ENCODE measurements at regions not wholly inside any gene's neighbourhood (a gene's known extent, or its start where the extent isn't known, plus 50 kb on each side); places are given as distances from the start of the nearest gene placed in this dataset.

GRCh38 chr3:72126441-72127223 is 341.7 kb upstream of the PROK2 start:
- Histone ChIP-seq H3K27ac (ENCODE audit: insufficient read depth, low read depth, low read length) (no peak overlapping the region), H3K9ac (replicated peaks; ENCODE audit: extremely low read depth, insufficient read depth, low read length) (no peak overlapping the region), H3K4me3 (replicated peaks in 1 of 3; ENCODE audit: insufficient read depth in 1 of 3, low read depth in 1 of 3, low read length in 3 of 3) (no peak overlapping the region), H3K27me3 (ENCODE audit: control insufficient read depth in 2 of 2, insufficient read depth in 2 of 2, low read length in 2 of 2) (peaks cover 0 to 5% of the 10 kb centered on the region in 2 experiments), H4K20me1 (replicated peaks; ENCODE audit: control insufficient read depth, extremely low read depth, insufficient read depth, low read length) (no peaks in the 10 kb centered on the region), H3K9me1 (replicated peaks; ENCODE audit: control insufficient read depth, extremely low read depth, insufficient read depth, low read length) (no peaks in the 10 kb centered on the region), H2AFZ (ENCODE audit: low read depth, low read length) (no peak overlapping the region), H3K4me1 (ENCODE audit: control insufficient read depth, extremely low read depth, insufficient read depth, low read length) (peaks cover 3% of the 10 kb centered on the region), H3K79me2 (ENCODE audit: control insufficient read depth, insufficient read depth, low read length) (no peaks in the 10 kb centered on the region), H3K9me3 (replicated peaks; ENCODE audit: control insufficient read depth, insufficient read depth, low read length) (no peaks in the 10 kb centered on the region), H3K4me2 (ENCODE audit: insufficient read depth, low read length) (no peak overlapping the region), H3K36me3 (ENCODE audit: control insufficient read depth in 2 of 2, extremely low read depth in 1 of 2, insufficient read depth in 2 of 2, low read length in 2 of 2) (no peaks in the 10 kb centered on the region)
- ChIA-PET CTCF (no interaction called here), POLR2A (no interaction called here)
- intact Hi-C loops (cut with micrococcal nuclease) (no loop called here), dilution Hi-C loops (cut with MboI; ENCODE audit: extremely low pct_ligation_motif_present, low sequenced_read_pairs) (no loop called here)
- no peak for DNase-seq (ENCODE audit: low read depth, low spot score)
- BruUV-seq (replicated peaks): no TSS peak
- TF ChIP-seq CTCF (IDR thresholded peaks at IDR 0.05; ENCODE audit: extremely low read depth in 1 of 2, insufficient read depth in 1 of 2, low read depth in 1 of 2, low read length in 2 of 2) (no peak), POLR2AphosphoS5 (IDR thresholded peaks at IDR 0.05; ENCODE audit: insufficient read depth, low read depth, low read length) (no peak), GATA2 (IDR thresholded peaks at IDR 0.05; ENCODE audit: insufficient read depth, insufficient read length, low read depth, low read length) (no peak), FOS (IDR thresholded peaks at IDR 0.05; ENCODE audit: borderline replicate concordance, insufficient read depth, low read length) (no peak), MYC (IDR thresholded peaks at IDR 0.05; ENCODE audit: low read depth, low read length) (no peak), MAX (IDR thresholded peaks at IDR 0.05; ENCODE audit: insufficient read depth, insufficient read length) (no peak)
- FAIRE-seq: no peak

Measured in endothelial cell of umbilical vein (primary cell).